CD4-positive, alpha-beta T cell (primary cell): ENCODE measurements at regions not wholly inside any gene's neighbourhood (a gene's known extent, or its start where the extent isn't known, plus 50 kb on each side); places are given as distances from the start of the nearest gene placed in this dataset.

Source experiments
- ATAC-seq: fragments of 200-7000 bp; cut with Tn5 transposase; one replicate; pipeline ENCODE4 v1.10.0; 2022; ENCODE audit warnings: mild to moderate bottlenecking; ENCODE audit not compliant: poor library complexity
- CTCF ChIA-PET: fragments of 350-600 bp; sonication (Branson Sonifier 250); formaldehyde crosslinking; loops from one replicate; lab custom pipeline; 2021; ENCODE audit warnings: antibody characterized with exemption, inconsistent platforms; lab: Charles Lee
- POLR2A ChIA-PET: fragments of 350-600 bp; sonication (Branson Sonifier 250); formaldehyde crosslinking; loops from one replicate; lab custom pipeline; 2021; ENCODE audit warnings: antibody characterized with exemption, inconsistent platforms; lab: Charles Lee
- DNase-seq, 14 experiments: peaks; one replicate each; pipeline ENCODE4 v3.0.0-alpha.2; 2013 to 2020; ENCODE audit warnings: mixed read lengths in 2 of 14
- H3K27ac ChIP-seq, 2 donors: one replicate each; pipeline versions ENCODE4 v1.5.1 to v1.7.0; 2013; ENCODE audit warnings: low read length in 2 of 2, low read depth in 1 of 2, mild to moderate bottlenecking in 1 of 2
- H3K27me3 ChIP-seq, 2 experiments: 1 replicate in 1 of 2; 2 replicates in 1 of 2; pipeline versions ENCODE4 v1.6.1 to v1.7.0; 2013; ENCODE audit warnings: low read length in 2 of 2, control low read depth in 1 of 2, mild to moderate bottlenecking in 1 of 2, moderate library complexity in 1 of 2; ENCODE audit not compliant: insufficient read depth in 2 of 2, control insufficient read depth in 1 of 2
- H3K36me3 ChIP-seq: one replicate; pipeline ENCODE4 v1.6.1; 2013; ENCODE audit warnings: low read length, control low read depth; ENCODE audit not compliant: insufficient read depth
- H3K4me1 ChIP-seq: one replicate; pipeline ENCODE4 v1.6.1; 2013; ENCODE audit warnings: low read length, control low read depth; ENCODE audit not compliant: insufficient read depth
- H3K4me3 ChIP-seq: one replicate; pipeline ENCODE4 v1.5.1; 2013; ENCODE audit warnings: mild to moderate bottlenecking, low read length, moderate library complexity
- H3K9me3 ChIP-seq, 2 experiments: 1 replicate in 1 of 2; 2 replicates in 1 of 2; pipeline versions ENCODE4 v1.6.1 to v1.7.0; 2013; ENCODE audit warnings: low read length in 2 of 2, mild to moderate bottlenecking in 2 of 2, control low read depth in 1 of 2, moderate library complexity in 1 of 2; ENCODE audit not compliant: control insufficient read depth in 1 of 2, insufficient read depth in 1 of 2
- H3K27ac Mint-ChIP-seq: one replicate; pipeline ENCODE4 v1.8.0; 2020; ENCODE audit warnings: mixed read lengths
- H3K27me3 Mint-ChIP-seq: one replicate; pipeline ENCODE4 v1.8.0; 2021; ENCODE audit warnings: mixed read lengths
- H3K36me3 Mint-ChIP-seq: one replicate; pipeline ENCODE4 v1.8.0; 2021; ENCODE audit warnings: low read depth, mixed read lengths
- H3K4me1 Mint-ChIP-seq: one replicate; pipeline ENCODE4 v1.8.0; 2021; ENCODE audit warnings: low read depth, mixed read lengths
- H3K4me3 Mint-ChIP-seq: one replicate; pipeline ENCODE4 v1.8.0; 2020; ENCODE audit warnings: mild to moderate bottlenecking, mixed read lengths
- H3K9me3 Mint-ChIP-seq: one replicate; pipeline ENCODE4 v1.8.0; 2020; ENCODE audit warnings: mixed read lengths
- CTCF ChIP-seq: fragments of 200-600 bp; IDR thresholded peaks from one replicate; pipeline ENCODE4 v1.8.0; 2022; ENCODE audit warnings: antibody characterized with exemption, mild to moderate bottlenecking
- intact Hi-C, 2 experiments: fragments of 100-400 bp; cut with DNase I in 1 of 2; cut with micrococcal nuclease in 1 of 2; formaldehyde crosslinking; loops; one replicate each; pipeline versions ENCODE4 v1.15.1 to v1.9.0; 2023 to 2025; cut with DNase I, micrococcal nuclease

- no peak overlapping the region for H3K27ac Mint-ChIP-seq
- intact Hi-C loops, result no loop called here
- no peak for TF ChIP-seq CTCF
- Histone ChIP-seq H3K4me3 (no peak overlapping the region), H3K4me1 (no peaks in the 10 kb centered on the region), H3K9me3 (peaks cover 0 to 2% of the 10 kb centered on the region in 2 experiments), H3K27ac (no peak overlapping the region), H3K27me3 (no peaks in the 10 kb centered on the region), H3K36me3 (no peaks in the 10 kb centered on the region)
- ATAC-seq, result no peak
- H3K36me3 Mint-ChIP-seq, result no peaks in the 10 kb centered on the region
- no peak overlapping the region for H3K4me3 Mint-ChIP-seq
- no peak for DNase-seq
- ChIA-PET POLR2A (no interaction called here), CTCF (no interaction called here)
- H3K27me3 Mint-ChIP-seq, result peaks cover 5% of the 10 kb centered on the region
- H3K9me3 Mint-ChIP-seq, result no peaks in the 10 kb centered on the region
- no peaks in the 10 kb centered on the region for H3K4me1 Mint-ChIP-seq
Measured at GRCh38 chr2:23034996-23035395, 350.0 kb upstream of the KLHL29 start.

- peaks cover 3% of the 10 kb centered on the region for H3K27me3 Mint-ChIP-seq
Measured at GRCh38 chr2:23036629-23037028, 348.4 kb upstream of the KLHL29 start.

GRCh38 chr2:23037596-23037995 is 347.4 kb upstream of the KLHL29 start:
- Histone ChIP-seq H3K36me3 (no peaks in the 10 kb centered on the region), H3K27ac (no peak overlapping the region), H3K9me3 (peaks cover 0 to 7% of the 10 kb centered on the region in 2 experiments), H3K4me1 (no peaks in the 10 kb centered on the region), H3K4me3 (no peak overlapping the region), H3K27me3 (no peaks in the 10 kb centered on the region)
- Mint-ChIP-seq H3K4me1 (no peaks in the 10 kb centered on the region), H3K27ac (no peak overlapping the region), H3K27me3 (no peaks in the 10 kb centered on the region), H3K4me3 (no peak overlapping the region), H3K9me3 (no peaks in the 10 kb centered on the region), H3K36me3 (no peaks in the 10 kb centered on the region)
- TF ChIP-seq CTCF, result no peak
- ATAC-seq (no peak), DNase-seq (no peak)
- intact Hi-C loops, result no loop called here
- CTCF ChIA-PET, result no interaction called here
- POLR2A ChIA-PET, result no interaction called here

More at GRCh38 chr2:23036629-23037028, 348.4 kb upstream of the KLHL29 start:
- intact Hi-C loops, result no loop called here
- no peak for ATAC-seq
- H3K4me3 ChIP-seq, result no peak overlapping the region
- Mint-ChIP-seq H3K9me3 (no peaks in the 10 kb centered on the region), H3K4me3 (no peak overlapping the region), H3K36me3 (no peaks in the 10 kb centered on the region), H3K4me1 (no peaks in the 10 kb centered on the region), H3K27ac (no peak overlapping the region)
- no peaks in the 10 kb centered on the region for H3K36me3 ChIP-seq
- no peaks in the 10 kb centered on the region for H3K27me3 ChIP-seq
- peaks cover 0 to 4% of the 10 kb centered on the region in 2 experiments for H3K9me3 ChIP-seq
- H3K4me1 ChIP-seq, result no peaks in the 10 kb centered on the region
- ChIA-PET CTCF (no interaction called here), POLR2A (no interaction called here)
- no peak overlapping the region for H3K27ac ChIP-seq
- no peak for DNase-seq
- TF ChIP-seq CTCF, result no peak
